ENCODE measurements at regions not wholly inside any gene's neighbourhood (a gene's known extent, or its start where the extent isn't known, plus 50 kb on each side); places are given as distances from the start of the nearest gene placed in this dataset.

GRCh38 chr10:128908499-128908898 is 558.5 kb upstream of the MGMT start:
- in situ Hi-C loops (cut with HindIII; ENCODE audit: low pct_unique_long_range_greater_than_20kb, low sequenced_read_pairs), result no loop called here
- no peak for DNase-seq (ENCODE audit: low read depth, low spot score)

- DNase-seq (ENCODE audit: low read depth, low spot score), result no peak
- in situ Hi-C loops (cut with HindIII; ENCODE audit: low pct_unique_long_range_greater_than_20kb, low sequenced_read_pairs), result no loop called here
Measured at GRCh38 chr10:128912568-128913311, 554.3 kb upstream of the MGMT start.

GRCh38 chr10:128914681-128915080 is 552.4 kb upstream of the MGMT start:
- in situ Hi-C loops (cut with HindIII; ENCODE audit: low pct_unique_long_range_greater_than_20kb, low sequenced_read_pairs), result no loop called here

GRCh38 chr10:128915630-128916029 is 551.4 kb upstream of the MGMT start:
- in situ Hi-C loops (cut with HindIII; ENCODE audit: low pct_unique_long_range_greater_than_20kb, low sequenced_read_pairs), result no loop called here
- no peak for DNase-seq (ENCODE audit: low read depth, low spot score)

More at GRCh38 chr10:128914681-128915080, 552.4 kb upstream of the MGMT start:
- DNase-seq (ENCODE audit: low read depth, low spot score), result no peak

- in situ Hi-C loops (cut with HindIII; ENCODE audit: low pct_unique_long_range_greater_than_20kb, low sequenced_read_pairs), result no loop called here
Measured at GRCh38 chr10:128916383-128916782, 550.7 kb upstream of the MGMT start.

GRCh38 chr10:128921389-128922022 is 545.5 kb upstream of the MGMT start:
- no peak for DNase-seq (ENCODE audit: low read depth, low spot score)
- in situ Hi-C loops (cut with HindIII; ENCODE audit: low pct_unique_long_range_greater_than_20kb, low sequenced_read_pairs), result no loop called here

More at GRCh38 chr10:128916383-128916782, 550.7 kb upstream of the MGMT start:
- DNase-seq (ENCODE audit: low read depth, low spot score), result no peak

GRCh38 chr10:128922172-128922571 is 544.9 kb upstream of the MGMT start:
- DNase-seq (ENCODE audit: low read depth, low spot score), result no peak

GRCh38 chr10:128922619-128923196 is 544.3 kb upstream of the MGMT start:
- DNase-seq (ENCODE audit: low read depth, low spot score), result no peak

More at GRCh38 chr10:128922172-128922571, 544.9 kb upstream of the MGMT start:
- in situ Hi-C loops (cut with HindIII; ENCODE audit: low pct_unique_long_range_greater_than_20kb, low sequenced_read_pairs), result no loop called here

GRCh38 chr10:128924918-128925317 is 542.1 kb upstream of the MGMT start:
- in situ Hi-C loops (cut with HindIII; ENCODE audit: low pct_unique_long_range_greater_than_20kb, low sequenced_read_pairs), result no loop called here
- no peak for DNase-seq (ENCODE audit: low read depth, low spot score)

More at GRCh38 chr10:128922619-128923196, 544.3 kb upstream of the MGMT start:
- in situ Hi-C loops (cut with HindIII; ENCODE audit: low pct_unique_long_range_greater_than_20kb, low sequenced_read_pairs), result no loop called here

- in situ Hi-C loops (cut with HindIII; ENCODE audit: low pct_unique_long_range_greater_than_20kb, low sequenced_read_pairs), result no loop called here
- DNase-seq (ENCODE audit: low read depth, low spot score), result no peak
Measured at GRCh38 chr10:128926711-128927110, 540.3 kb upstream of the MGMT start.

GRCh38 chr10:128927497-128928161 is 539.4 kb upstream of the MGMT start:
- in situ Hi-C loops (cut with HindIII; ENCODE audit: low pct_unique_long_range_greater_than_20kb, low sequenced_read_pairs), result no loop called here
- DNase-seq (ENCODE audit: low read depth, low spot score), result no peak

- DNase-seq (ENCODE audit: low read depth, low spot score), result no peak
- in situ Hi-C loops (cut with HindIII; ENCODE audit: low pct_unique_long_range_greater_than_20kb, low sequenced_read_pairs), result no loop called here
Measured at GRCh38 chr10:128928231-128928836, 538.7 kb upstream of the MGMT start.

- in situ Hi-C loops (cut with HindIII; ENCODE audit: low pct_unique_long_range_greater_than_20kb, low sequenced_read_pairs), result no loop called here
- DNase-seq (ENCODE audit: low read depth, low spot score), result no peak
Measured at GRCh38 chr10:128929131-128929530, 537.9 kb upstream of the MGMT start.

GRCh38 chr10:128929767-128930166 is 537.3 kb upstream of the MGMT start:
- in situ Hi-C loops (cut with HindIII; ENCODE audit: low pct_unique_long_range_greater_than_20kb, low sequenced_read_pairs), result no loop called here
- DNase-seq (ENCODE audit: low read depth, low spot score), result no peak

- in situ Hi-C loops (cut with HindIII; ENCODE audit: low pct_unique_long_range_greater_than_20kb, low sequenced_read_pairs), result no loop called here
- DNase-seq (ENCODE audit: low read depth, low spot score), result no peak
Measured at GRCh38 chr10:128930515-128930914, 536.5 kb upstream of the MGMT start.

GRCh38 chr10:128932071-128932820 is 534.8 kb upstream of the MGMT start:
- DNase-seq (ENCODE audit: low read depth, low spot score), result no peak
- in situ Hi-C loops (cut with HindIII; ENCODE audit: low pct_unique_long_range_greater_than_20kb, low sequenced_read_pairs), result no loop called here

- in situ Hi-C loops (cut with HindIII; ENCODE audit: low pct_unique_long_range_greater_than_20kb, low sequenced_read_pairs), result no loop called here
- DNase-seq (ENCODE audit: low read depth, low spot score), result no peak
Measured at GRCh38 chr10:128934492-128934891, 532.5 kb upstream of the MGMT start.

Measured in SK-MEL-5 (cell line).